GM18498 (cell line): ENCODE measurements at regions not wholly inside any gene's neighbourhood (a gene's known extent, or its start where the extent isn't known, plus 50 kb on each side); places are given as distances from the start of the nearest gene placed in this dataset.
"Not testable (repeated sequence)": the region's sequence is repeated elsewhere in the genome, so short reads cannot be mapped to it uniquely, and the experiment has no call there.

Experiments used
- ATAC-seq: cut with Tn5 transposase; IDR thresholded peaks from one replicate; pipeline ENCODE4 v1.9.1; 2021; ENCODE audit warnings: mild to moderate bottlenecking, moderate library complexity; ENCODE audit not compliant: unreplicated experiment

DNA sequence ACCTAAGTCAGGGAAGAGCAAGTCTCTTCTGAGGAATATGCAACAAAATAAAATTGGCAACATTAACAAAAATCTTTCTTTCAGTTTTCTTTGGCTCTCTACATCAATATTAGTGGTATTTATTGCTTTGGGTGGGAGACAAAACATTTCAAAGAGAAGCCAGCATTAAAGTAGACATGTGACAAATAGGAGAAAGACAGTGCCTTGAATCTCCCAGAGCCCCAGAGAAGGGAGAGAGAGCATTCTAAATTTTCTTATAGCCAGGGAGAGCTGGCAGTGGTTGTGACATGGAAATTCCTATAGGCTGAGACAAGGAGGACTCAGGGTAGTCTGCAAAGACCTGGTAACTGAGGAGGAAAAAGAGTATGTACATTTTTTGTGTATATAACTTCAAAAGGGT, 79.4 kb upstream of the NREP start:
- ATAC-seq = no peak

DNA sequence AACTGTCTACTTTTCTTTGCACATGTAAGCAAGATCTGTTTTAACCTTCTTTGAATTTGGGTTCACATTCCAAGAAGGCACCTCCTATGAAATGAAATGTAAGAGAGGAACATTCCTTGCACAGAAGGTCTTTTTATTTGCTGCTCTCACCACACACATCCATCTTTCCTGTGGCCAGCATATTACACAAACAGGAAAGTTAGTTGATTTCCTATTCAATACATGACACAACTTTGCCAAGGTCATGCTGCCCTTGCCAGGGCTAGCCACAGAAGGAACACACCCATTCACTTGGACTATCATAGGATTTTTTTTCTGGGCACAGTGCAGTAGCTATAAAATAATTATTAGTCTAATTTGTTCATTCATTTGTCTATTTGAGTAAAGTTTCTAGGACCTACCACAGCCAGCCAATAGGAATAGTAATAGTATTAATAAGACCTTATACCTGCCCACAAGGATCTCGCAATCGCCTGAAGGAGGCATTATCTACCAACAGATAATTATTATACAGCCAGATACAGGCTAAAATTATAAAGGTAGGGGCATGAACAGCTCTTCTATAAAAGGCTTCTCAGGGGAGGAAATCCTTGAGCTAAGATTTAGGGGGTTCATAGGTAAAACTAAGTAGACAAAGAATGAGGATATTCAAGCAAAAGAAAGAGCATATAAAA, 78.1 kb upstream of the NREP start:
- ATAC-seq = no peak

DNA sequence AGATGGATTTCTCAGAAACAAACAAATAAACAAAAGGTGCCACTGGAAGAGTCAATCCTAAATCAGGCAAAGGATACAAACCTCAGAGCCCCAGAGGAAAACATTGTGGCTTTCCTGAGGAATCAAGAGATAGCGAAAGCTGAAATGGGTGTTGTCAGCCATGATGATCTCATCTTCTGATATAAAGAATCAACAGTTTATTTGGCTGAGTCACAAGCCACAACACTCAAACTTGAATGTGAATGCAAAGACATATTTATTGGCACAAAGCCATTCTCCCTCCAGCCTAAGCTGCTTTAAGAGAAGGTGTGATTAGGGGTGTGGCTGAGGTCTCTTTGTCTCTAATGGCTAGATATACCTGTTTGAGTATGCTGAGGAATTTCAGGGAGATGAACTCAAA, 73.3 kb upstream of the NREP start:
- ATAC-seq = no peak

DNA sequence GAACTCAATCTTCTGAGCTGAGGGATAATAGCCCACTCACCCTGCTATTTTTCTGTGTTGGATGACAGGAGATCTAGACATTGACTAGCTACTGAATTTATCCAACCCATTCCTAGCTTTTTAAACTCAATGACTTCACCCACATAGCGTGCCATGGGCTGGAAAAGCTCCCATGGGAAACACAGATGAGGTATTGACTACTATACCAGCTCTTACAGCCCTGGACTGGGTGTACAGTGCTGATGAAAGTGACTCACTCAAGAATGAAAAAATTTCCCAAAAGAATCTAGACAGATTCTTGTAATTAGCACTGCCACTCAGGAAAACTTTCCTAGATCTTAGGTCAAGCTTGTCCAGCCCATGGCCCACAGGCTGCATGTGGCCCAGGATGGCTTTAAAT, 72.7 kb upstream of the NREP start:
- ATAC-seq = no peak

DNA sequence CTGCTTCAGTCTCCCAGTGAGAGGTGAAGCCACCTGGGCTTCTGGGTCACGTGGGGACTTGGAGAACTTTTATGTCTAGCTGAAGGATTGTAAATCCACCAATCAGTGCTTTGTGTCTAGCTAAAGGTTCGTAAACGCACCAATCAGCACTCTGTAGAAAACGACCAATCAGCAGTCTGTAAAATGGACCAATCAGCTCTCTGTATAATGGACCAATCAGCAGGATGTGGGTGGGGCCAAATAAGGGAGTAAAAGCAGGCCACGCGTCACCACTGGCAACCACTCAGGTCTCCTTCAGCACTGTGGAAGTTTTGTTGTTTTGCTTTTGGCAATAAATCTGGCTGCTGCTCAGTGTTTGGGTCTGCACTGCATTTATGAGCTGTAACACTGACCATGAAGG, 69.1 kb upstream of the NREP start:
- ATAC-seq = no peak

DNA sequence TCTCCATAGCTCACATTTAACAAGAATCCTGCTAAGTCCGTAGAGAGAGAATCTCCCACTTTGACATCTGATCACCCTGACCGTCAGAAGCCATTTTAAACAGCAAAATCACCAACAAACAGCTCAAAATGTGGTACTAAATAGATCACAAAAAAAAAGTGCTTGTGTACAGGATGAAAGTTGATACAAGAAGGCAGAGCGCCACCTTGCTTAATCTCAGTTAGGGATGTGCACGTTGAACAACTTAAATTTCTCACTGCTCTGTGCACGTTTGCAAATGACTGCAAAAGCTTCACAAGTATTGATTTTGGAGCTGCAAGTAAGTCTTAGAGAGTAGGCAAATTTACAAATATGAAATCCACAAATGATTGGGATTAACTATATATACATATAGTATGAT, 63.1 kb upstream of the NREP start:
- no peak for ATAC-seq

DNA sequence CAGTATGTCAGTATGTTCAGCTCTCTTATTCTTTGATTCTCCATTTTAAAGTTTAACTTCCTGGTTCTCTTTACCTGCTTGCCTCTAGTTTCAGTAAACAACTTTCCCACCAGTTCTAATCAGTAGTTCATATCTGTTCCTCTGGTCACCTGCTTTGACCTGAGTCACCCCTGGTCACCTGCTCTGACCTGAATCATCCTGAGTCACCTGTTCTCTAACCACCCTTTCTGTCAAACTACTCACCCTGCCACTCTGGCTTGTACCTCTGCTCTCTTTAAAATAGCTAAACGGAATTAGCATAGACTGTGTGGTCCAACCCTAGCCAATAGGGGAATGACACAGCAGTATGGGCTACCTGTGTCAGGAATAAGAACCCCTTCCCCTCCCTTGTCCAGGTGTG, 62.0 kb upstream of the NREP start:
- ATAC-seq = not testable (repeated sequence)

DNA sequence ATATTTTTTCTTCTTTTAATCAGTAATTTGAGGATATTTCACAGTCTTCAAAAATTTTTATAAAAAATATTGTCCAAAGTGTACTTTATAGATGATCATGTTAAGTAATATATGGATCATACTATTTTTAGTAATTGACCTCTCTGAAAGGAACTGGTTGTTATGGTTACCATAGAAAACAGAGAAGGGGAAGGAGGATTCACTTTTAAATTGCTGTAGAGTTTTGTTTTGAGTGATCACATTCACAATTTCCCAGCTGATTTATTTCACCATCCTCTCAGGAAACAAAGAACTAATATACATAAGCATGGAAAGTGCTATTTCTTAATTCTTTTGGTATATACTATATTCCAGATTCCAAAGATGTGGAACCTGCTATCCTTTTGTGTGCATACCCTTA, 56.5 kb upstream of the NREP start:
- ATAC-seq = no peak

DNA sequence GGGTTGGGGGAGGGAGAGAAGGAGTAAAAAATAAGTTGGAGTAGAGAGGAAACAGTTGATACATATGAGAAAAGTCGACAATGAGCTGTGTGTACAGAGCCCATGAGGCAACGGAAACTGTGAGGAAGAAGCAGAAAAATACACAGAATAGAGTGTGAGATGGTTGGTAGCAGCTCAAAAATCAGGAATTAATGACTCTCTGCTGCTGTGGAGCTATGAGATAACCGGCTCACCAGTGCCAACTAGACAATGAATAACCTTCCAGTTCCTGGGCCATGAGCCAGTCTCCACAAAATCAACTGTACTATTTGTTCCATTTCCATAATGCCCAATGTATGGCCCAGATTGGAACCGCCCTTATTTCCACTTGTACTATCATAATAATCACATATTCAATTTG, 53.1 kb upstream of the NREP start:
- no peak for ATAC-seq
